ENCODE measurements at regions not wholly inside any gene's neighbourhood (a gene's known extent, or its start where the extent isn't known, plus 50 kb on each side); places are given as distances from the start of the nearest gene placed in this dataset.

- no peak for DNase-seq
Measured at GRCh38 chr12:46461459-46461858, 88.9 kb upstream of the SLC38A2 start.

- DNase-seq, result no peak
Measured at GRCh38 chr12:46460682-46461210, 88.2 kb upstream of the SLC38A2 start.

GRCh38 chr12:46459861-46460545 is 87.4 kb upstream of the SLC38A2 start:
- DNase-seq, result no peak

GRCh38 chr12:46459111-46459510 is 86.5 kb upstream of the SLC38A2 start:
- no peak for DNase-seq

- DNase-seq, result peak; percentile 51
Measured at GRCh38 chr12:46458500-46459102, 86.0 kb upstream of the SLC38A2 start.

- no peak for DNase-seq
Measured at GRCh38 chr12:46457958-46458357, 85.4 kb upstream of the SLC38A2 start.

- DNase-seq, result peak; percentile 39
Measured at GRCh38 chr12:46456356-46457334, 84.1 kb upstream of the SLC38A2 start.

- DNase-seq, result peak; percentile 38
Measured at GRCh38 chr12:46455648-46456352, 83.2 kb upstream of the SLC38A2 start.

- DNase-seq, result no peak
Measured at GRCh38 chr12:46454981-46455380, 82.4 kb upstream of the SLC38A2 start.

- DNase-seq, result no peak
Measured at GRCh38 chr12:46453428-46453827, 80.9 kb upstream of the SLC38A2 start.

- DNase-seq, result no peak
Measured at GRCh38 chr12:46452776-46453175, 80.2 kb upstream of the SLC38A2 start.

GRCh38 chr12:46452061-46452615 is 79.6 kb upstream of the SLC38A2 start:
- DNase-seq, result no peak

- DNase-seq, result no peak
Measured at GRCh38 chr12:46451276-46452021, 78.9 kb upstream of the SLC38A2 start.

GRCh38 chr12:46450279-46450748 is 77.7 kb upstream of the SLC38A2 start:
- peak; percentile 69 for DNase-seq

GRCh38 chr12:46449856-46450255 is 77.3 kb upstream of the SLC38A2 start:
- no peak for DNase-seq

GRCh38 chr12:46449316-46449715 is 76.7 kb upstream of the SLC38A2 start:
- no peak for DNase-seq

- DNase-seq, result no peak
Measured at GRCh38 chr12:46446645-46447044, 74.1 kb upstream of the SLC38A2 start.

- DNase-seq, result no peak
Measured at GRCh38 chr12:46445551-46446235, 73.1 kb upstream of the SLC38A2 start.

- DNase-seq, result no peak
Measured at GRCh38 chr12:46445093-46445492, 72.5 kb upstream of the SLC38A2 start.

- no peak for DNase-seq
Measured at GRCh38 chr12:46443594-46444263, 71.2 kb upstream of the SLC38A2 start.
